ENCODE measurements at regions not wholly inside any gene's neighbourhood (a gene's known extent, or its start where the extent isn't known, plus 50 kb on each side); places are given as distances from the start of the nearest gene placed in this dataset.
"Not testable (repeated sequence)": the region's sequence is repeated elsewhere in the genome, so short reads cannot be mapped to it uniquely, and the experiment has no call there.

DNA sequence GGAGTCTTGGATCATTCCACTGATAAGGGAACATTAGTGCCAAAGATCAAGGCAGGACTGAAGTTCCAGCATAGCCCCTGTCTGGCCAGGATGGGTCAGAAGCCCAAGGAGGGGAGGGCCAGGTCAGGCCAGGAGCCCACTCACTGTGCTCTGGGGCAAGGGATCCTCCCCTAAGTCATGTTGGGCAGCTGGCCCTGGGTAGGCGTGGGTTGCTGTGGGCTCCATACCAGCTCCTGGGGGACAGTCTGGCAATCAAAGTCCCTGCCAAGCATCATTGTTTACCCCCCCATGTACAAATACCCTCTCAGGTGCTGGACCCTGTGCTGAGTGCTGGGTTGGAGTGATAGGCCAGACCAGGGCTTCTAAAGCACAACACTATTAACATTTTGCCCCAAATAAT lies 130.5 kb downstream of the IRX5 start:
- DNase-seq (ENCODE audit: low read depth in 4 of 4, low spot score in 1 of 4), result no peak

DNA sequence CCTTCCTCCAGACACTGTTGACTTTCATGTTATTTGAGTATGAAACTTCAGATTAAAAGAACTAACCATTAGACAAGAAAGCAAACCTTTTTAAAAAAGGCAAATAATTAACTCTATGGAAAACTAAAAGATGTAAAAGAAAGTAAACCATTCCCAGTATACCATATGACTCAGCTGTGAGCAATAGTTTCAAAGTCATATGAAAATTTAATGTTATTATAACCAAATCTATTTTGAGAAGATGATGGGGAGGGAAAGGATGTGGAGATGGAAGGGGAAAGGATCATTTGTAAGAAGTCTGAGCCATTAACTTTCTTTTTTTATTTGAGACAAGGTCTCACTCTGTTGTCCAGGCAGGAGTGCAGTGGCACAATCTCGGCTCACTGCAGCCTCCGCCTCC lies 131.8 kb downstream of the IRX5 start:
- DNase-seq (ENCODE audit: low read depth in 4 of 4, low spot score in 1 of 4), result no peak

GRCh38 chr16:55072976-55073375 lies 142.3 kb downstream of the IRX5 start:
- no peak for DNase-seq (ENCODE audit: low read depth in 4 of 4, low spot score in 1 of 4)

GRCh38 chr16:55073830-55074229 lies 143.2 kb downstream of the IRX5 start:
- no peak for DNase-seq (ENCODE audit: low read depth in 4 of 4, low spot score in 1 of 4)

GRCh38 chr16:55075208-55075607 lies 144.5 kb downstream of the IRX5 start:
- DNase-seq (ENCODE audit: low read depth in 4 of 4, low spot score in 1 of 4), result not testable (repeated sequence)

GRCh38 chr16:55076053-55076452 lies 145.4 kb downstream of the IRX5 start:
- DNase-seq (ENCODE audit: low read depth in 4 of 4, low spot score in 1 of 4), result no peak

- no peak for DNase-seq (ENCODE audit: low read depth in 4 of 4, low spot score in 1 of 4)
Observed at GRCh38 chr16:55077266-55077665, 146.6 kb downstream of the IRX5 start.

DNA sequence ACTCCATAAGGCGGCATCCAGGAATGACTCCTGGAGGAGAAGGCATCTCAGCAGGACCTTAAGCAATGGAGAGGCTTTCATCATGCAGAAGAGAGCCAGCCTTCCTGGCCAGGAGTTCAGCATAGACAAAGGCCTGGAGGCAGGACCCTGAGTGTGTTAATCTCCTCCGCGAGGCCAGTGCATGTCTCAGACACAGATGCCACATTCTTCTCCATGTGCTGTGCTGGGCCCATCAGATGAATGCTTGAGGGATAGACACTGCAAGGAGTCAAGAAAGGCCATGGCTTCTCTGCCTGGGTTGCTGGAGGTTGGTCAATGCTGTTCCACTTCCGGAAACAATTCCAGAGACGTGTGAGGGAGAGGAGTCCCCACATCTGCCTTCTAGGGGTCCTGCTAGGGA lies 147.5 kb downstream of the IRX5 start:
- DNase-seq (ENCODE audit: low read depth in 4 of 4, low spot score in 1 of 4), result no peak

DNA sequence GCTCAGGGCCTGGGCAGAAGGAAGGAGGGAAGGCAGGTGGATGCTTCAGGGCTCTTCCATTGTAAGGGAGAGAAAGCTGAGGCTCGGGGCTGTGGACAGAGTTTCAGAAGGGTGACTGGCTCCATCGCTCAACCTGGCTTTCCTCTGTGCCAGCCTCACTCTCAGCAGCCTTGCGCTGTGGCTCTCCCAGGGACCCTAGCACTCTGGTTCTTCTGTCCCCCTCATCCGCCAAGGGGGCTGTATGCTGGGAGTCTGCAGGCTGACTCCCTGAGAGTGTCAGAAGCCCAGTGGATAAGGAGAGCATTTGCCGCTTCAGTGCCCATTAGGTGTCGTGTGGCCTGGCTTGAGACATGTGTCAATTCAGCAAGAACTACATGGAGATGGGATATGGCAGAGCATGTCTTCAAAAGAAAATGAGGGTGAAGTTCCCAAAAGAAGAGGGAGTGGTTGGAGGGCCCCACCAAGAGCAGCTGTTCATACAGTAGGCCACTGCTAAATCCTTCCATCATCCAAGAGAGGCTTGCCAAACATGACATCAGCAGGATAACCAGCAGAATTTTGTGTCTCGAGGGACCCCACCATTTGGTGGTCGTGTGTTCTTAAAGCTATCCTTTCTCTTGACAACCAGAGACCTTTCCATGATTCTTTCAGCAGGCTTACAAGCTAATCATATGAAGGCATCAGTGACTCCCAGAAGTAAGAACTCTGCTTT lies 148.2 kb downstream of the IRX5 start:
- DNase-seq (ENCODE audit: low read depth in 4 of 4, low spot score in 1 of 4), result no peak

DNA sequence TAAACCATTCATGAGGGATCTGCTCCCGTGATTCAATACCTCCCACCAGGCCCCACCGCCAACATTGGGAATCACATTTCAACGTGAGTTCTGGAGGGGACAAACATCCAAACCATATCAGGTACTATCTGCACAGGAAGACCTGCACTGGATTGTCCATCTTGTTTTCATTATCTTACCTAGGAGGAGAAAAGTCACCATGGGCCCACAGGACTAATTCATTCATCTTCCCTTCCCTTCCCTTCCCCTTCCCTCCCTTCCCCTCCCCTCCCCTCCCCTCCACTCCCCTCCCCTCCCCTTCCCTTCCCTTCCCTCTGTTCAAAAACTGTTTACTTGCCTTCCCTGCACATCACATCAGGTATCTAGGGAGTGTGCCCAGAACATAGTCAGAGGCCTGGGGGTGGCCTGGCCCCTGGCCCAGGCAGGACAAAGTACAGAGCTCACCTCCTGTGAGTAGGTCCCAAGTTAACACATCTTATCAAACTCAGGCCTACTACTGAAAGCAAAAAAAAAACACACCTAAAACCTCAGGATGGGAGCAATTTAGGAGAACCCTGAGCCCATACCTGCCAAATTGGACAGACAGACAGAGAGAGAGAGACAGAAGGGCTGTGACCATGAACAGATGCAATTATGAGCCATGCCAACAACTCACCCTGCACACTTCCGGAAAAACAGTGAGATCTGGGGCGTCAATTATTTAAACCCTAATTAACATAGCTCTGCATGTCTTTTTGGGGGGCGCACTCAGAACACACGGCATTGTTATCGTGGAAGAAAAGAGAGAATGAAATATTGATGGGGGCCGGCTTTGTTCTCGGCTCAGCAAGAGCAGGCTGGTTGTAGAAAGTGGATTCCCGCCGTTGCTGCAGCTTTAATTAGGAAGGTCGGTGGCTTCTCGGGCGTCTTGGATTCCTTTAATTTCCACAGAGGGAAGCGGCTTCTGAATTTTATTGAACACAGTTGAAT lies 151.2 kb downstream of the IRX5 start:
- DNase-seq (ENCODE audit: low read depth in 4 of 4, low spot score in 1 of 4), result no peak

GRCh38 chr16:55082591-55082976 lies 151.9 kb downstream of the IRX5 start:
- no peak for DNase-seq (ENCODE audit: low read depth in 4 of 4, low spot score in 1 of 4)

DNA sequence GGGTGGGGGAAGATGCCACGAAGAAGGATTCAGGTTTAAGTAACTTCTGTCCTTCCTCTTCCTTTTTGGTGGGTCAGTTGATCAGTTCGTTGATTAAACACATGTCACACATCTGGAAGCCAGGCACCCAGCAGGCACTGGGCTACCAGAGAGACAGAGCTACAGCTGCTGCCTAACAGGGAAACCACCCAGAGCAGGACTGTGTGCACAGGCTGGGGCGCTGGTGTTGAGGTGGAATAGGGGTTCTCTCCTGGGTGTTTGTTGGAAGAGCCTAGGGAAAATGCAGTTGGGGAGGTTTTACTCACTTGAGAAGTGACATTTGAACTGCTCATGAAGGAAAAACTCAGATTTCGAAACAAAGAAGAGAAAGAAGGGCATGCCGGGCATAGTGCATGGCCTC lies 152.4 kb downstream of the IRX5 start:
- no peak for DNase-seq (ENCODE audit: low read depth in 4 of 4, low spot score in 1 of 4)

- DNase-seq (ENCODE audit: low read depth in 4 of 4, low spot score in 1 of 4), result no peak
Observed at GRCh38 chr16:55088098-55088497, 157.4 kb downstream of the IRX5 start.

- DNase-seq (ENCODE audit: low read depth in 4 of 4, low spot score in 1 of 4), result no peak
Observed at GRCh38 chr16:55089600-55089999, 158.9 kb downstream of the IRX5 start.

- no peak for DNase-seq (ENCODE audit: low read depth in 4 of 4, low spot score in 1 of 4)
Observed at GRCh38 chr16:55091213-55091870, 160.7 kb downstream of the IRX5 start.

DNA sequence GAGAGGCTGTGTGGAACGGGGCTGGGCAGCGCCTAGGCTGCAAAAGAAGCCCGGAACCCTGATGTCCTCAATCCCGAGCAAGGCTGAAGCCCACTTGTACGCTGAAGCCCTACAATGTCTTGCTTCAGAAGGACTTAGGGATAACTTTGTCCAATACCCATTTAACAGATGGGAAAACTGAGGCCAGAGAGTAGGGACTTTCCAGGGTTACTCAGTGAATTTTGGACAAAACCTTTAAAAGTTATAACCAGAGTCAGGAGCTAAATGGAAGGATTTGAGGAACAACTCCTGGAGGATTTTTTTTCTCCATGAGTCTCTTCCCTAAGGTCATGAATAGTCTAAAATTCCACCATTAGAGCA lies 161.2 kb downstream of the IRX5 start:
- DNase-seq (ENCODE audit: low read depth in 4 of 4, low spot score in 1 of 4), result no peak

DNA sequence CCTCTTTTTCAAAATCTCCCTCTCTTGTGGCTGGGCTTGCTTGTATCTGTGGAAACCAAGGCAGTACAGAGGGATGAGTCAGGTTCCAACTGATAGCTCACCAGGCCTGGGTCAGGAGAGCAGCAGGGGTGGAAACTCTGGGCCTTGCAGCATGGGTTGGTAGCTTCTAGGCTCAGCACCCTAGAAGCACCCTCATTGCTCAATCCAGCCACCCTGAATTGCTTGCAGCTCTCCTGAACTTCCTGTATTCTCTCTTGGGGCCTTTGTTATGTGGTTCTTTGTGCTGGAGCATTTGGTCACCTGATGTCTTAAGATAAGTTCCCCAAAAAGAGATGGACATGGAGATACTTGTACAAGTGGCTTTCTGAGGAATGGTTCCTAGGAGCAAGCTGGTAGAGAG lies 169.4 kb downstream of the IRX5 start:
- no peak for DNase-seq (ENCODE audit: low read depth in 4 of 4, low spot score in 1 of 4)

GRCh38 chr16:55101026-55101425 lies 170.4 kb downstream of the IRX5 start:
- no peak for DNase-seq (ENCODE audit: low read depth in 4 of 4, low spot score in 1 of 4)

DNA sequence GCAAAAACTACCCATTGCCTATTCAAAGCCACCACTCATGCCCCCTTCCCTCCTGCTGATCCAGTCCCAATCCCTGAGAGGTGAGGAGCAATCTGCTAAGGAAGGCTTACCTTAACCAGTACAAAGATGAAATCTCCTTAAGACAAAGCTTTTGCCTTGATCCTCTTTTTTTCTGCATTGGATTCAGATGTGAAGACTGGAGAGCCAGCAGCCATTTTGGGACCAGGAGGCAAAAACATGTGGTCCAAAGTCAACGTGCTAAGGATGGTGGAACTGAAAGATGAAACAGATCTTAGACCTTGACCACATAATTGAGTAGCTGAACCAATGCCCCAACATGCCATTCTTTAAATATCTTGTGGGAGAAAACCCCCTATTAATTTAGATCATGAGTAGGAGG lies 171.4 kb downstream of the IRX5 start:
- no peak for DNase-seq (ENCODE audit: low read depth in 4 of 4, low spot score in 1 of 4)

GRCh38 chr16:55102531-55102930 lies 171.9 kb downstream of the IRX5 start:
- no peak for DNase-seq (ENCODE audit: low read depth in 4 of 4, low spot score in 1 of 4)

DNA sequence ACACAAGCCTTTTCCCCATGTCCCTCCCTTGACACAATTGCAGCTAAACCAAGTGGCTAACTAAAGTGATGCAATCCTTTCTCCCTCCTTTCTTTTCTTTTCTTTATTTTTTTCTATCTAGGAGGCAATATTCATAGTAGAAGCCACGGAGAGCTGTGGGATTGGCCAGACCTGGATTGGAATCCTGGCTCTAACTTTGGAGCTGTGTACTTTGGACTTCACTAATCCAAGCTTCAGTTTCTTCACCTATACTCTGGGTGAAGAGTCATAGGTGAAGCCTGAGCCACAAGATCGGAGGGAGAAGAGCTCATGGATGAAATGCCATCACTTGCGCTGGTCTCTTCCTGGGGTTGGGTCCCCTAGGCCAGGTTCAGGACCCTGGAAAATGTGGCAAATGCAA lies 177.2 kb downstream of the IRX5 start:
- no peak for DNase-seq (ENCODE audit: low read depth in 4 of 4, low spot score in 1 of 4)

GRCh38 chr16:55113210-55113609 lies 182.5 kb downstream of the IRX5 start:
- no peak for DNase-seq (ENCODE audit: low read depth in 4 of 4, low spot score in 1 of 4)
